CD4-positive, alpha-beta T cell treated with Interleukin-4 for 4 hours (primary cell): ENCODE measurements at regions not wholly inside any gene's neighbourhood (a gene's known extent, or its start where the extent isn't known, plus 50 kb on each side); places are given as distances from the start of the nearest gene placed in this dataset.

ENCODE experiments used
- DNase-seq: peaks from one replicate; pipeline ENCODE4 v3.0.0-alpha.2; 2020

DNA sequence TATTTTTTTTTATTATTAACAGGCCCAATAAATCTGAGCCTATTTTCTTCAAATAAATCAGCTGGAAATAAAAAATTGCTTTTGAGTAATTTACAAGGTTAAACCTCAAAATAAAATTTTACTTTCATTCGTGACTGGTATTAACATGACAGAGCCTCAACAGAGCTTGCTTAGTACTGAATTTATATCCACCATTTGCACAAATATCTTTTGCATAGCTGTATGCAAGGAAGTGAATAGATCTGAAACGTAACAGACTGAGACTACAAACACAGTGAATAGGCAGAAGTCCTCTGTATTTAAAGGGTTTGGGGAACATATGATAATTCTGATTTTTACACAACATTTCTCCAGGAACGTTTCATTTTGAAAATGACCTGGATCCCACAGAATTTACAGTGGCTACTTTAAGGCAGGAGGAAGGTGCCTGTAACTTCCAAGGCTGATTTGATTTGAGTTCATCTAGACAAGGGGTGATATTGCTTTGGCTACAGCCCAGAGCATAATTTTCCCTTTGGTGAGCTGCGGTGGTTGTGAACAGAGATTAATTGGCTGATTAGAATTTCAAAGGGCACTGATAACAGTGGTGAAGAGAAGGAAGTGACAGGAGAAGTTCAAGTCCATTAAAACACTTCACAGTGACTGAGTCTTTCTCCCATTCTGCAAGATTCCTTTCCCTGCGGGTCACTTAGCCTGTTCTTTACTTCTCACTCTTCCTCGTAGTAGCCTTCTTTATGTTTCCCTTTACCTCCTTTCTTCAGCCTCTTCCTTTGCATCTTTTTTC is 121.2 kb upstream of the SASH1 start:
- no peak for DNase-seq

DNA sequence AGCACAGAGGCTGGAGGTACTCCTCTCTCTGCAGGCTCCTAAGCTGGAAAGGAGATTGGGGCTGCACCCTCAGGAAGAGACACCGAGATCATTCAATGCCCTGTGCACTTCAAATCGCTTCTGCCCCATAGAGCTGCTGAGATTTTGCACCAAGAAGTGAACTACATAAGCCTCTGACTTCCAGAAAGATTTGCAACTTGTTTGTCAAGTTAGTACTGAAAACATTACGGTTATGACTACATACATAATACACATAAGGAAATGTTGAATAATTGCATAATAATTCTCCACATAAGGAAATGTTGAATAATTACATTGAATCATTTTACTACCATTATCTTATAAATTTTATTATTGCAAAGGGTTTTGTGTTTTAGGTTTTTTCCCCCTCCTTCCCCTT is 120.3 kb upstream of the SASH1 start:
- no peak for DNase-seq

DNA sequence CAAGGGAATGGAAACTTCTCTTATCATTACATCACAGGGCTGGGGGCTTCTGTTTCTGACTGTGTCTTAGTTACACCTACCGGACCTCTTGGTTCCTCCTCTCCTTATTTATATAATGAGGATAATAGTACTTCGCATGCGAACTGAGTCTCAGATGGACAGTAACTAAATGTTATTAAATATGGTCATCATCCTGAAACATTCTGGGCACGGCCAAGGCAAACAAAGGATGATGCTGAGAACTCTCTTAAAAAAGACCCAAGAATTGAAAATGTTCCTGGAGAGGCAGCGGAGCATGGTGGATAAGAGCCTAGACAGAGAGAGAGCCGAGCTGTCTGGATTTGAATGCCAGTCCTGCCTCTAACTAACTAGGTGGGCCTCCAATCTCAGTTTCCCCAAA is 119.8 kb upstream of the SASH1 start:
- DNase-seq: no peak

DNA sequence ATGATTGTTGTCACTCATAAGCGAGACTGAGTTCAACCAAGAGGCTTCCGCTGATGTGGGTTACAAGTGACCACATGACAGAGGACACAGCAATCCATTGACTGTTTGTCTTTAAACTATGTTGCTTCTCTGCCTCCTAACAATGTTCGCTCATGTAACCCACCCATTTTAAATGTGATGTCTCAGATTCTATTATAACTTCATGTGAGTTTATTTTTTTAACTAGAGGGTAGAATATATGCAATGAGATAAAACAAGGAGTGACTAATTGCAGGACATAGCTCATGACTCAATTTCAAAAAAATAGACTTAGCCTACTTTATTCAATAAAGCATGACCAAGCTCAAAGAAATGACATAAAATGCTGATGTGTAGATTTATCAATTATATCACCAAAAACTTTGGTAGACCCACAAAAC is 119.2 kb upstream of the SASH1 start:
- no peak for DNase-seq

DNA sequence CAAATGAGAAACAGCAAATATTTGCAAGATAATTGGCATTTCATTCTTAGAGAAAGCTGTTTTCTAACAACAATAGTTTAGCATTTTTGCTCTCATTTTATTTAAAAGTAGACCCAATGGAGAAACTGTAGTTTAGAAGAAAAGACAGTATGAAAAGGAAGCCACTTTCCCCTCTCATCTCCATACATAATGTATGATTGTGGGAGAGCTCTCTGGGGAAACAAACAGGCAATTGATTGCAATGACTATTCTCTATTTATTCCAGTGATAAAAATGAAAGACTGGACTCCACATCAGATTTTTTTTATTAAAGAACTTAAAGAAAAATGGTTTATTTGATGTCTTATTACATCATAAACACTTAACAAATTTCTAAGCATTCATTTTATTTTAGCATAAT is 116.8 kb upstream of the SASH1 start:
- no peak for DNase-seq

DNA sequence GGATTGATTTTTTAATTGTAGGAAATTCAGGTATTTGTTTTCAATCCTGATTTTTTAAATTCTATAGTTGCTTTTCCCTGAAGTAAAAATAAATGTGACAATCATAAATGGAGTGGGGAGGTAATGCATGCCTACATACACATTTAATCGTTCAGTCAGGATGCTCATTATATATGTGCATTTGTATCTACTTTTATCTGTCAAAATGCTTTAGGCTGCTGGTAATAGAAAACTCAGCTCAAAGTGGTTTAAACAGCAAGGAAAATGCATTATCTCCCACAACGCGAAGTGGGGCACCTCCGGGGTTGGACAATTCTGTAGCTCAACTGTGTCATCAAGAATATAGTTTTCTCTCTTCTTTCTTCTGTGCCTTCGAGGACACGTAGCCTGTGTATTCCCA is 116.4 kb upstream of the SASH1 start:
- DNase-seq: no peak

DNA sequence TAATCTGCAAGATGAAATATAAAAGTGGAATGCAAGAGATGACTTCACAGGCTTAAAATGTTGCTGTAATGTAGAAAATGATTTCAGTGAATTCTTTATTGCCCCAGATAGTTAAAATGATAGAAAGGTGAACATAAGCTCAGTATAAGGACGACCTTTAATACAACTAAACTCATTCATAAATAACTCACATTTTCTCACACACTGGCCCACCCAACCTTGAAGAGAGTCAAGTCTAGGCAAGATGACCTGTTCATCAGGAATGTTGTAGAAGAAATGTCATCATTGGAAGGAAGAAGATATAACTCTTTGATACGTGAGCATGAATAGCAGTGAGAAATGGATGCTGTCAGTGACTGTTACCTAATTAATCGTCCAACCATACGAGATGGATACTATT is 111.1 kb upstream of the SASH1 start:
- DNase-seq: no peak

DNA sequence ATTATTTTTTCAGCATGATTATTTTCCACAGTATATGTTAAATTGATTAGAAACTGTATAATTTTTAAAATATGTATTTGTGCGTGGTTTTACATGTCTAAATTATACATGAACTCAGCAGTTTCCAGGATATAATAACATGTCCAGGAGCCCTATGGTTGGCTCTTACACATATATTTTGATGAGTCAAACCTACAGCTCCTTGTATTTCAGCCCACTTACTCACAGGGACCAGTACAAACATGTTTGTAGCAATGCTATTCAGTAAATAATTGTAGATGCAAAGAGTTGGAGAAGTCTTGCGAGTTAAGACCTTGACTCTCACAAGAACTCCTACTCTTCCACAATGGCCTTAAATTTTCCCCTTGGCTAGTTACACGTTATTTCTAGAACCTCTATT is 107.2 kb upstream of the SASH1 start:
- no peak for DNase-seq

DNA sequence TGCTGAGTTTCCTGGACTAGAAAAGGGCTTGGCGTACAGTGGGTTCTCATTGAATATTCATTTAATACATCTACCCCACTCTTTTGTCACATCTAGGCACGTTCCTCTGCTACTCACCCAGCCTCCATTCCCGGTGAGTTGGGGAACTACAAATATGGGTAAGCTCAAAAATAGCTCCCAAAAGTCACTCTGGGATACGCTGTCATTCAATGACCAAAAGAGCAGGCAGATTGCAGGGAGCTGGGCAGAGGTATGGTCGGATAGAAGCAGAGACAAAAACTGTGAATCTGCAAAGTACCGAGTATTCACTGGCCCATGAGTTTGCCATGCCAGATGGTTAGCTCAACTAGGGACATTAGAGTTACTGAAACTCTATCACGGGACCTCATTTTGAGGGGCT is 103.9 kb upstream of the SASH1 start:
- DNase-seq: no peak

DNA sequence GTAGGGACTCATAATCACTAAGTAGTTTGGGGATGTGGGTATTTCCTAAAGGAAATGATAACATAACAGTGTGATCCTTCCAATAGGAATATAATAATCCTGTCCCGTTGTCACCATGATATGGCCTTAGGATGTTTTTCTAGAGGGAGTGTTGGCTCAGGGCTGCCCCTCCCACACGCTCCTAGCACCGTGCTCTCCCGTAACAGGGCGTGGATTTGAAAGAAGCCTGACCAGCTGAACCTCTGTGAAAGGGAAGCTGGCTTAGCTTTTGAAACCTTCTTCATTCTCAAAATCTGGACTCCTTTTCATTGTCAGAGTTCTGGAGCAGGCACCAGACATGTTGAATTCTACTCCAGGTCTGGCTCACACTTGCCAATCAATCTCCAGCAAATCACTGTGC is 103.4 kb upstream of the SASH1 start:
- no peak for DNase-seq

DNA sequence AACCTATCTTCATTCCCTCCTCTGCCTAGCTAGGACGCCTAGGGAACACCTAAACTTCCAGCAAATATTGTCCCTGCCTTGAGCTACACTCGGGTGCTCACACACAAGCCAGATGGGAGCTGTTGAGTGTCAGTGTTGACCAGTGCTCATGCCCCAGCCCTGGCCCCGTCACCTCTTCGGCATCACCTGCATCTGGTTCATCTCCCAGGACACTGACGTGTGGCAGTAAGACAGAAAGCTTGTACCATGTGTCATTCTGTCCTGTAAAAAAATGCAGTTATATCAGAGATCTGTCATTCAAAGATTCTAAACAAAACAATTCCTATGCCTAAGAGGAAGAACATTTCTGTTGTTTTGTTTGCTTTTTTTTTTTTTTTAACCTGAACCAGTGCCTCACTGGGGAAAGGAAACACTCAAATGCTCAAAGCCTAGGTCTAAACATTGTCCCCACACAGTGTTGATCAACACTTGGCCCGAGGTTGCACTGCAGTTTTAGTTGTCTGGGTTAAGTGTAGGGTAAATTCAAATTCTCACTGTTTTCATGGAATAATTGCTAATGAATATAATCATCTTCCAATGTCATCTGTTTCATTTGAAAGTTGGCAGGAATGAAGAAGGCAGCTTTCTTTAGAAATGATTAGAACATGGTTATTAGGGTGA is 102.7 kb upstream of the SASH1 start:
- no peak for DNase-seq

DNA sequence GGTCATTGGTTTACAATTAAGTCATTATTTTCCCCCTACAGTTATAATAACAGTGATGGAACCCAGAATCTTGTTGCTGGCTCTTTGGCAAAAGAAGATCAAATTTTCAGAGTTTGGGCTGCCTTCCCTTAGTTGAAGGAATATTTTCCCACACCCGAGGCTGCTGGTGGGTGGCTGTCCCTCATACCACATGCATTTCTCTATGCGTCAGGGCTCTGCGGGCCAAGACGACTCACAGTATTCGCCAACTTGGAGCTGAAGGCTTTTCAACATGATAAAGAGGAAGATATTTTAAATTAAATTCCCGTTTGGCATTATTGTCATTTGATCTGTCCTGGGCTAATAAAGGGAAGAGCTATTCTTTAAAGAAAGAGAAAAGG is 102.2 kb upstream of the SASH1 start:
- DNase-seq: no peak

DNA sequence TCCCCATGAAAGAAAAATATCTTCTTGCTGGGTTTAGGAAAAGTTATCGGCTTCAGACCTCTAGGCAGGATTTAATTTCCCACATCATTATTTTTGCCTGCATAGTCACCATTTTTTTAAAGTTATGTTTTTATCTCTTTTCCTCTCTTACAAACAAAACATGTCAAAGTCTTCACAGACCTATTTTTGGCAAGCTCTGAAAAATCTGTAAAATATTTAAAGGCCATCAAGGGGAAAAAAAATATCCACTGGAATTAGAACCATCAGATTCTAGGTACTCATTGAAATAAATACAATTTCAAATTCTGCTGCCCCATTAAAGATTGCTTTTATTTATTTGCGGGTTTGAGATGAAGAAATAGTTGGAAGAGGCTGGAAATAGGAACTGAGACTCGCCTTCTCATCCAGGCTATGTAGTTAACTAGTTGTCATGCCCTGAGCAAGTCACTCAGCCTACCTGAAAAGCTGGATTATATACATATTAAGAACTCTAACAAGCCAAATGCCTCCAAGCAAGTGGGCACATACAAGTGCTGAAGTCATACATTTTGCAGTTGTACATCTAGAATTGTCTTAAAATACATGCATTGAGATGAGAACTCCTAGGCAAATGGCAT is 101.7 kb upstream of the SASH1 start:
- DNase-seq: no peak

DNA sequence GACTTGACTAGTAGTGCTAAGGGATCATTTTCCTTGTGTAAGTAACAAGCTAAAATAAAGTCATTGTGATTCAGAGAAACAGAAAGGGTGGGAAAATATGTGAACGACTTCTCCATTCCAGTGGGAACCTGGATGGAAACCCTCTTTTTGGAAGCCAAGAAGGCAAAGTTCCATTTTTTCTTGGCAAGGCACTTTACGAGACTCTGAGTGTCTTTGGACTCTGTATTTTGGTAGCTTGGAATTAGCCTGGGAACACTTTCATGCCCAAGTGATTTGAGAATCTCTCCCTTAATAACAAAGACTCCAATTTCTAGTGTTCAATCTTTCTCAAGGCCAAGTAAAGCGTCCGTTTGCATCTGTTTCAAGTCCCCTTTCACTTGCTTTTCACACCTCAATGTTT is 100.5 kb upstream of the SASH1 start:
- DNase-seq: no peak

DNA sequence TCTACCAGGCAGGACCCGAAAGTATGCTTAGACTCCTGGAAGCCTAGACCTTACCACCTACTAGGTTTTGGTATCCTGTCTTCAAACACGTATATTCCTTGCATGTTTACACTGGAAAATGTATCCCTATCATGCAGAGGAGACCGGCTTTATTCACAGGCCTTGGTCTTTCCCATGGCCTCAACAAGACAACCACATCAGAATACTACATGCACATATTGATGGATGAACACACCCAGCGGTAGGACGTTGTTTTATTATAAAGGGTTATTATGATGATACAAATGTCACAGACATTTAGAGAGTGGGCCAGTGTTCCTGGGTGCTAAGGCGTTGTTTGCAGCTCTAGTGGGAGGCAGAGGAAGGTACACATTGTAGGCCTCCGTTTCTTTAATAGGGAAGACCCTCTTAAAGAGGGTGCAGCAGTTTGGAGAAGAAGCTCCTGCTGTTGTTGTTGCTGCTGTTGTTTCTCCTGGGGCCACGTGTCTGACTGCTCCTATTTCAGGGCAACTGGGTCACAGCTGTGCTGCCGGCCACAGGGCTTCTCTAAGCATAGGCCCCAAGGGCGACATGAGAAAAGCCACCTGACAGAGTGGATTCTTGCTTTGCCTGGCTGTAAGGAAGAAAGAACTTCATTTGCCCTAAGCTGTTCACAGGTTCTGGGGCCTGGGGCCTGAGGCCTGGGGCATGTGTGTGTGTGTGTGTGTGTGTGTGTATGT is 98.3 kb upstream of the SASH1 start:
- DNase-seq: no peak

DNA sequence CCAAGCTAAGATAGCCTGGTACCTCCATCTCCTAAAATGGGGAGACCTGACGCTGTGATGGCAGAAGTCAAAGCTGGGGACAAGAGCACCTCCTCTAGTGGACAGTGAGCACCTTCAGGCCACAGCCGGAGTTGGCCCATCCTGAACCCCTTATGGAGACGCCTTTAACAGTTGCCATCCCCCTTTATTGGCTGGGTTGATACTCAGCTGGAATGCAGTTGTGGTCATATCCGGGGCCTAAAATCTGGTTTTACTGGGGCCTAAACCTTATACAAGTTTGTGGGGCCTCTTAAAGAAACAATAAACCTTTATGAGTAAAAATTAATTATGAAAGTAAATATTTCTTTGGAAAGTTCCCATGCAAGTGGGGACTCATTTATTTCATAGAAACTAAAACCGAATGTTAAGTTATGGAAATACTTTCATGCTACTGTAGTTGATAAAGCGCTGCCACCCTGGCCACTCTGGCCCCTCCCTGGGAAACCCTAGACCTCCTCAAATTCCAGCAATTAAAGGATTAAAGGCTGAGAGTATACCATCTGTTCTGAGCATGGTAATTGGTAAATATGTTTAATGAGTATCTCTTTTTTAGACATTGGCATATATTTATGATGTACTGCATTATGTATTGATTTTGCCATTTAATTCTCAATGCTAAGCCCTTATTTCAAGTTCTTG is 95.1 kb upstream of the SASH1 start:
- no peak for DNase-seq

DNA sequence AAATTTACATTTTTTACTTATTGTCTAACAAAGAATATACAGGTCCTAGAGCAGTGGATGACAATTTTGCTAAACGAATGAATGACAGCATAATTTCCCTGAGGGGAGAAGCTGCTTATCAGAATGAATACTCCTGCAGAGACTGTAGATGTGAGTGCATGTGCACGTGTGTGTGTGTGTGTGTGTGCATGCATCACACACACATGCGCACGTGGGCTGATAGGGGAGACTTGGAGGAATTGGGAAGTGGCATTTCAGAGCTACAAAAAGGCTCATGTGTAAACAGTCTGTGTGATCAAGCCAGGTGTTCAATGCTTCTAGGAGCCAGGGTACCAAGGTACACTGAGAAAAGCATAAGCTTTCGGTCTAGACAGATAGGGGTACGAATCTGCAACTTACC is 93.5 kb upstream of the SASH1 start:
- DNase-seq: no peak

DNA sequence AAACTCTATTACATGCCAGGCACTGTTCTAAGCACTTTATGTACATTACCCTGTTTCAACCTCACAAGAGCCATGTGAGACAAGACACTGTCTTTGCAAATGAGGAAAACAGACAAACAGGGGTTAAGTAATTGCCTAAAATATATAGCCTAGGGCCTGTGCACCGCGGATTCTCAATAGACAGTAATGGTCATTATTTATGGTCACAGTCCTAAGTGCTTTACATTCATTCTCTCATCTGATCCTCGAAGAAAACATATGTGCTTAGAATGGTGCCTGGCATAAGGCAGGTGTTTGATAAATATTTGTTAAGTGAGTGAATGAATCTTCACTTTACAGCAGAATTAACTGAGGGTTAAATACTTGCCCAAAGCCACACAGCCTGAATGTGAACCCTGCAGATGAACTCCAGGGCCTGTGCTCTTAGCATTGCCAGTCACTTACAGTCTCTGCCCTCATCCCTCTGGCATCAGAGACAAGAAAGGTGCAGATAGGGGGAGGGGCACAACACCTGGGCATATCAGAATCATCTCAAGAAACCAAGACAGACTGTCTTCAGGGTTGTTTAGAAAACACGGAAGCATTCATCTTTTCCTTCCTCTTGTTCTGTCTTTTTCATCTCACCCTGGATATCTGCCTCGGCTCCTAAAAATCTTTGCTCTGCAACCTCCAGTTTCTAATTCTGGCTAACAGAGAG is 92.8 kb upstream of the SASH1 start:
- no peak for DNase-seq

DNA sequence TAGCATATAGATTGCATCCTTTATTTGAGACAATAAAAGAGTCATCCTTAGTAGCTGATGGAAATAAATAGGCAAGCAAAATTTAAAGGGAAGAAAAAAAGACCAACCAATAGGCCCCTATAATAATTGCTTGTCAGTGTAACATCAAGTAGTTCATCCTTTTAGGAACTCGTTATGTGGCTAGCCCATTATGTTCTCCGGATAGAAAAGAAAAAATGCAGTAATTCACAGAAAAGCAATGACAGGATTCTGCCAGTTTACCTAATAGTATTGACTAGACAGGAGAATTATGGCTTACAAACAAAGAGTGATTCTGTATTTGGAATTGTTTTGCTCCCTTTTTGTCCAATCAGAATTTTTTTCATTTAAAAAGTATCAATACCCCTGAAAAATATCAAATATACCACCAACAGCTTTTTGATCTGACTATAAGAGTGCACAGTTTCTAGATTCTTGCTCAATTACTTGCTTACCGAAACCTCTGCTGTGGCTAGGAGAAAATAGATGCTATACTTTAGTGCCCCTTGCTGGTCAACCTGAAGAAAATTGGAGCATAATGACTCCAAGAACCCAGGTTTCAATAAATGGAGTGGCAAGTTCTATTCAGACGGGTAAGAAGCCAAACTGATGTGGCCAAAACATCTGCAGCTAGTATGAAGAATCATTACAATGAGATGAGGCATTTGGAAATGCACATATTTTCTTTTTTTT is 91.5 kb upstream of the SASH1 start:
- DNase-seq: no peak

DNA sequence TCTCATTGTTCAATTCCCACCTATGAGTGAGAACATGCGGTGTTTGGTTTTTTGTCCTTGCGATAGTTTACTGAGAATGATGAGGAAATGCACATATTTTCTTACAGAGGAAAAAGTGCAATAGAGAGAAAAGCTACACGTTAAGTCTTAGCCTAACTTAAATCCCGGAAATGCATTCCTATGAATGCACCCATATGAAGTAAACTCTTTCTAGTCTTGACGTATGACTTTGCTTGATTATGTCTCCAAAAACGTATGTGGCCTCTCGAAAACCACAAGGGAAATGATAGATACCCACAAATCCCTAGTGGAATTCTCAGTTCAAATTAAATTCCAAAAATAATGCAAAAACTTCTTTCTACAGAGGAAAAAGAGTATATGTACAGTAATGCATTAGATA is 90.7 kb upstream of the SASH1 start:
- DNase-seq: no peak

DNA sequence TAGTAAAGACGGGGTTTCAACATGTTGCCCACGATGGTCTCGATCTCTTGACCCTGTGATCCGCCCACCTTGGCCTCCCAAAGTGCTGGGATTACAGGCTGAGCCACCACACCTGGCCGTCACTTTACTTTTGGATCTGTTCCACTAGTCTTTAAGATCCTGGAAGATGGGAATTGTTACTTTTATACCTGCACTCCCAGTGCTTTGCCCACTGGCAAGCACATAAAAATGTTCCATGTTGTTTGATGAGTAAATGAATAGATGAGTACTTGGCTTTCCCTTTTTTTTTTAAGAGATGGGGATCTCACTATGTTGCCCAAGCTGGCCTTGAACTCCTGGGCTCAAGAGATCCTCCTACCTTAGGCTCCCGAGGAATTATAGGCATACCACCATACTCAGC is 84.8 kb upstream of the SASH1 start:
- DNase-seq: no peak

DNA sequence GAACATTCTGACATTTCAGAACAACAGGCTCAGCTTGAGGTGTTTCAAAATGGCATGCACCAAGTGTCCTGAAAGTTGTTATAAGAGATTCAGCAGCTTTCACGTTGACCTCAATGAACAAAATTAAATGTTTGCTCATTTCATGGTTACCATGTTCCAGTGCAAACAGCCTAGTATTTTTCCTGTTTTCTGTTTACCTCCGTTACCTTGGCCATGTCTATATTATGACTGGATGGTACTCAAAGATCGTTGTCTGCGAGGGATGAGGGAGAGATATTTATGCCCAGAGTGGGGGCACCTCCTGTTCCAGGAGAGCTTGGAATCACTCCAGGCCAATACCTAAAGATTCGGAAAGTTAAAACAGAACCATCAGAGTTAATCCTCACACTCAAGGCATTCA is 83.8 kb upstream of the SASH1 start:
- DNase-seq: no peak
